HG03439 (cell line): ENCODE measurements at regions not wholly inside any gene's neighbourhood (a gene's known extent, or its start where the extent isn't known, plus 50 kb on each side); places are given as distances from the start of the nearest gene placed in this dataset.
"Not testable (repeated sequence)": the region's sequence is repeated elsewhere in the genome, so short reads cannot be mapped to it uniquely, and the experiment has no call there.

ENCODE experiments used
- ATAC-seq: cut with Tn5 transposase; IDR thresholded peaks from one replicate; pipeline ENCODE4 v1.9.1; 2021; ENCODE audit warnings: mild to moderate bottlenecking, moderate library complexity; ENCODE audit not compliant: unreplicated experiment

DNA sequence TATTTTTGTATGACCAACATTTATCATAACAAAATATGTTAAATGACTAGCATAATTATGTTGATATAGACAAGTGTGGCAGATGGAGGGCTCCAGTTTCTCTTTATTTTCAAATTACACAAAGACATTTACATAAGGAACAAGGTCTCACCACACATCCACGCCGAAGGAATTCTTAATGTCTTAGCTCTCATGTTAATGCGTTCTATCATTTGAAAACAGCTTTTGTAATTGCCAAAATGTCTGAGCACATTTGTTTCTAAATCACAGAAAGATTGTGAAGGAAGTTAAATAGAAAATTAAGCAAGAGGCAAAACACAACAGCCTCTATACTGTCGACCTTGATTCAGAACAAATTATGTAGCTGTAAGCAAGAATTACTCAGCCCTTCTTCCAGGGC, 223.0 kb upstream of the NR5A2 start:
- no peak for ATAC-seq

- ATAC-seq: no peak
Measured at GRCh38 chr1:199808110-199808870, 219.2 kb upstream of the NR5A2 start.

- no peak for ATAC-seq
Measured at GRCh38 chr1:199809311-199809710, 218.2 kb upstream of the NR5A2 start.

GRCh38 chr1:199811163-199811562, 216.3 kb upstream of the NR5A2 start:
- ATAC-seq: no peak

GRCh38 chr1:199813198-199813597, 214.3 kb upstream of the NR5A2 start:
- no peak for ATAC-seq

- ATAC-seq: no peak
Measured at GRCh38 chr1:199815947-199816346, 211.6 kb upstream of the NR5A2 start.

GRCh38 chr1:199817266-199817665, 210.2 kb upstream of the NR5A2 start:
- no peak for ATAC-seq

DNA sequence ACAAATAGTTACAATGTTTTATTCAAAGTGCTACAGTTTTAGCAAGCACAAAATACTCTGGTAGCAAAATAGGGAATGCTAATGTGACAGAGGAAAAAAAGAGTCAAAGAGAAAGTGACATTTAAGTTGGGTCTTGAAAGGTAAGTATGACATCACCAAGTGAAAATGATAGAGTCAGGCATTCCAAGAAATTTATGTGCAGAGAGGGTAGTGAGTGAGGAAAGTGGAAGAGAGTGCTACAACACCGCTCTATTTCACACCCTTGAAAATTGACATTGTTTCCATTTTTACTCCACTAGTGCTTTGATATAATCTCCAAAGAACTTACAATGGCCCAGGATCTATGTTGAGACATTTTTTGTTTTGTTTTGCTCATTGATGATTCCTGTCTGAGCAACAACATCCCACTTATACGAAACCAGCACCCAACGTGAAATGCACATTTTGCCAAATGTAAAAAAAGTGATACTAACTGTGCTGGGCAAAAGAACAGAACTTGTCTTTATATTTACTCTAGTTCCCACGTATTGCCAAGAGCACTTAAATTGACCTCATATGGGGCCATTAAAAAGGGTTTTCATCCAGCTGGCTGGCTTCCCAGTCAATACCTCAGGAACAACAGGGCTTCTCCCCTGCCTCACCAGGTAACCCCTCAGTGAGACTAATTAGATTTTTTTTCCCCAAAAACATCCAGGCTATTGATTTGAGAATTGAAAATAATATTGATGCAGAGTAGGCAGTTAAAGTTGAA, 206.3 kb upstream of the NR5A2 start:
- no peak for ATAC-seq

GRCh38 chr1:199832451-199832850, 195.1 kb upstream of the NR5A2 start:
- no peak for ATAC-seq

GRCh38 chr1:199834711-199835110, 192.8 kb upstream of the NR5A2 start:
- no peak for ATAC-seq

DNA sequence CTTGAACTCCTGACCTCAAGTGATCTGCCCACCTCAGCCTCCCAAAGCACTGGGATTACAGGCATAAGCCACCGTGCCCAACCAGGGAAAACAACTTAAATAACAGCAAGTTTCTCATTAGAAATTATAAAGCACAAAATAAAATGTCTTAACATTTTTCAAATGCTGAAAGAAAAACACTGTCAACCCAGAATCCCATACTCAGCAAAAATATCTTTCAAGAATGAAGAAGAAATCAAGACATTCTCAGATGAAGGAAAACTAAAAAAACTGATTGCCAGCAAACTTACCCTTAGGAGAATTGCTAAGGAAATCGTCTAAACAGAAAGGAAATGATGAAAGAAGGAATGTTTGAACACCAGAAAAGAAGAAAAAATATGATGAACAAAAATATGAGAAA, 191.1 kb upstream of the NR5A2 start:
- no peak for ATAC-seq

DNA sequence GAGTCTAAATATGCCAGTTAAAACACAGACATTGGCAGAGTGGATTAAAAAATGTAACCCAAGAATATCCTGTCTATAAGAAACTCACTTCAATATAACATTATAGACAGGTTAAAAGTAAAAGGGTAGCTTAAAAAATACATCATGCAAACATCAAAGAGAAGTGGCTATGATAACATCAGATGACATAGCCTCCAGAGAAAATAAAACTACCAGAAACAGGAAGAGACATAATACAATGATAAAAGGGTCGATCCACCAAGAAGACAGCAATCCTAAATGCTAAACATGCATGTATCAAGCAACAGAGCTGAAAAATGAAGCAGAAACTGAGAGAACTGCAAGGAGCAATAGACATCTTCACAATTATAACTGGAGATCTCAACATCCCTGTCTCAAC, 190.2 kb upstream of the NR5A2 start:
- no peak for ATAC-seq

DNA sequence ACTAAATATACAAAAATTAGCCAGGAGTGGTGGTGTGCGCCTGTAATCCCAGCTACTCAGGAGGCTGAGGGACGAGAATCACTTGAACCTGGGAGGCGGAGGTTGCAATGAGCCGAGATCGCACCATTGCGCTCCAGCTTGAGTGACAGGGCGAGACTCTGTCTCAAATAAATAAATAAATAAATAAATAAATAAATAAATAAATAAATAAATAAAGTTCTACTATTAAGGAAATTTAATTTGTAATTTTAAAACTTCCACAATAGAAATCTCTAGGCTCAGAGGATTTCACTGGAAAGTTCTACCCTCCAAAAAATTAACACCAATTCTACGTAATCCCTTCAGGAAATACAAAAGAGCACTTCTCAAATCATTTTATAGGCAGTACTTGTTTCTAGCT, 187.9 kb upstream of the NR5A2 start:
- not testable (repeated sequence) for ATAC-seq

DNA sequence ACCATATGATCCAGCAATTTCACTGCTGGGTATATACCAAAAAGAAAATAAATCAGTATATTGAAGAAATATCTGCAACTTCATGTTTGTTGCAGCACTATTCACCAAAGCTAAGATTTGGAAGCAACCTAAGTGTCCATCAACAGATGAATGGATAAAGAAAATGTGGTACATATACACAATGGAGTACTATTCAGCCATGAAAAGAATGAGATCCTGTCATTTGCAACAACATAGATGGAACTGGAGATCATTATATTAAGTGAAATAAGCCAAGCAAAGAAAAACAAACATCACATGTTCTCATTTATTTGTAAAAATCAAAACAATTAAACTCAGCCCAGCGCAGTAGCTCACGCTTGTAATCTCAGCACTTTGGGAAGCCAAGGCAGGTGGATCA, 184.4 kb upstream of the NR5A2 start:
- ATAC-seq: not testable (repeated sequence)

DNA sequence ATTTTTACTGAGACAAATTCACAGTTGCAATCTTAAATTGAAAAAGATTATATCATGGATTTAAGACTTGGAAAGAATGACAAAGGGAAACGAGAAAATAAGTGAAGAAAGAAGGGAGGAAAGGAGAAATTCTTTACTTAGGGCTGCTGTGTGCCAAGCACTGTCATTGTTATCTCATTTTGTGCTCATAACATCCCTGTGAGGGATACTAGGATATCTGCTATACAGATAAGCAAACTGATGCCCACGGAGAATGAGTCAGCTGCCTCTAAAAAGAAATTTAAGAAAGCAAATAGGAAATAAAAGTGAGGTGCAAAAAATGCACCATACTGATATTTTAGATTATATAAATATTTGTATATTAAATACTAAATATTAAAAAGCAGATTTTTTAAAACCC, 183.6 kb upstream of the NR5A2 start:
- no peak for ATAC-seq

DNA sequence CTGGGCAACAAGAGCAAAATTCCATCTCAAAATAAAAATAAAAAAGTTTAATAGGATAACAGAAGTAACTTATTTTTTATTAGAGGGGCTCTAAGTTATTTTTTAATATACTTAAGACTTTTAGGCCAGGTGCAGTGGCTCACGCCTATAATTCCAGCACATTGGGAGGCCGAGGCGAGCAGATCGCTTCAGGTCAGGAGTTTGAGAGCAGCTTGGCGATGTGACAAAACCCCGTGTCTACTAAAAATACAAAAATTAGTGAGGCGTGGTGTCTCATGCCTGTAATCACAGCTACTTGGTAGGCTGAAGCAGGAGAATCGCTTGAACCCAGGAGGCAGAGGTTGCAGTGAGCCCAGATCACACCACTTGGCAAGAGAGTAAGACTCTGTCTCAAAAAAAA, 180.5 kb upstream of the NR5A2 start:
- no peak for ATAC-seq

DNA sequence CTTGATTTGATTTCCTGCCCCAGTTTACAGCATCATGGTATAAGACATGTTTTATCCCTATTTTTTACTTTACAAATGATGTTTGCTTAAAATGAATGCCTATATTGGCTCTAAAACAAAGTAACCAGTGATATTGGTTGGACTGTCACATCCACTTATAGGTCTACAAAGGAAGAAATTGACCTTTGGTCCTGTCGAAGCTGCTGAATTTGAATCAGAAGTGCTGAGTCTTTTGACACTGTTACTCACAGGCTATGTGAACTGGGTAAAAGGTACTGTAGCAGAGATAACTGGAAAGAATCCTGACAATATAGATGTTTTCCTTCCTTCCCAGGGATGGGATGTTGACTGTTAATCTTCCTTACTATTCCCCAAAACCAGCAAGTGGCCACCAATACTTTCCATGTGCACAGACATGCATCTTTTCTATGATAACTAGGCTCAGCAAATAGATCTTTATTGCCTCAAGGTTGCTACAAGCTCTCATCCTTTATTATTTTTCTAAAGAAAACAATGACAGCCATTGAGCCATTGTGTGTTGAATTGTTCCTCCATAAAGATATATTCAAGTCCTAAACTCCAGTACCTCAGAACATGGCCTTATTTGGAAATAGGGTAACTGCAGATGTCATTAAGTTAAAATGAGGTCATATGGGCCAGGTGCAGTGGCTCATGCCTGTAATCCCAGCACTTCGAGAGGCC, 175.9 kb upstream of the NR5A2 start:
- ATAC-seq: no peak

GRCh38 chr1:199854686-199855321, 172.7 kb upstream of the NR5A2 start:
- ATAC-seq: no peak

- no peak for ATAC-seq
Measured at GRCh38 chr1:199855580-199855979, 171.9 kb upstream of the NR5A2 start.

DNA sequence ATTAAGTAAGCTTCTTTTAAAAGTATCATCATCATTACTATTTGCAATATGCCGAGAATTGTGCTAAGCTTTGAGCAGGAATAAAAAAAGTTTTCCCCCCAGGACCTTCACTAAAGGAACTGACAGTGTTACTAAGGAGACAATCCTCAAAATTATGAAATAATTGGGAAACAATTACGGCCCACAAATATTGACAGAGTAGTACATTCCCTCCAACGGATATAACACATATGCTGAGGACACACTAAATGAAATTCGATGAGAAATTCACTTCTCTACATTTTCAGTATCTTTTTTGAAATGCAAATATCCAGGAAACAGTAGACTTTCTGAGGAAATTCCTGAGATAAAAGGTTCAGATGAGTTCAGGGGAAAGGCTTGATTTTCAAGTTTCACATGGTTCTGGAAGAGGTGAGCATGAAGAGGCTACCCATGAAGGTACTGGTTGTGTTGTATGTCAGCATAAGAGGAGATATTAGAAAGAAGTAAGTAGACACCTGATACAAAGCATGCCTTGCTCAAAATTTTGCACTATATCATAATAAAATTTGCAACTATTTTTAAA, 171.2 kb upstream of the NR5A2 start:
- ATAC-seq: no peak

GRCh38 chr1:199857108-199857507, 170.4 kb upstream of the NR5A2 start:
- no peak for ATAC-seq
